Spleen (tissue), 11 donors: ENCODE measurements at regions not wholly inside any gene's neighbourhood (a gene's known extent, or its start where the extent isn't known, plus 50 kb on each side); places are given as distances from the start of the nearest gene placed in this dataset.
A peak's percentile ranks its signal among the peaks of the same experiment; 100 is the strongest.

Experiments
- DNase-seq: peaks from one replicate; pipeline ENCODE4 v3.0.0-alpha.2; 2020
- H3K27ac ChIP-seq, 8 donors: fragments of 200-600 bp; sonication (generic) in 7 of 8; 1 replicate in 4 of 8; 2 replicates in 4 of 8; pipeline versions ENCODE4 v1.5.0 to v1.8.0; 2016 to 2021; ENCODE audit warnings: inconsistent platforms in 4 of 8, mild to moderate bottlenecking in 4 of 8, moderate library complexity in 1 of 8
- H3K27me3 ChIP-seq, 7 donors: fragments of 200-600 bp; sonication (generic) in 6 of 7; replicated peaks in 1 of 7; 1 replicate in 4 of 7; 2 replicates in 3 of 7; pipeline versions ENCODE4 v1.5.0 to v1.8.0; 2016 to 2021; ENCODE audit warnings: inconsistent platforms in 3 of 7, mild to moderate bottlenecking in 1 of 7
- H3K36me3 ChIP-seq, 6 donors: fragments of 200-600 bp; sonication (generic) in 5 of 6; 1 replicate in 4 of 6; 2 replicates in 2 of 6; pipeline versions ENCODE4 v1.5.0 to v1.8.0; 2016 to 2021; ENCODE audit warnings: inconsistent platforms in 2 of 6
- H3K4me1 ChIP-seq, 6 donors: fragments of 200-600 bp; sonication (generic) in 5 of 6; 1 replicate in 3 of 6; 2 replicates in 3 of 6; pipeline versions ENCODE4 v1.5.0 to v1.8.0; 2016 to 2021; ENCODE audit warnings: inconsistent platforms in 3 of 6
- H3K4me3 ChIP-seq, 8 donors: fragments of 200-600 bp; sonication (generic) in 7 of 8; 1 replicate in 4 of 8; 2 replicates in 4 of 8; pipeline versions ENCODE4 v1.5.0 to v1.8.0; 2016 to 2021; ENCODE audit warnings: inconsistent platforms in 4 of 8, mild to moderate bottlenecking in 4 of 8, moderate library complexity in 2 of 8
- H3K9me3 ChIP-seq, 8 donors: fragments of 200-600 bp; sonication (generic) in 7 of 8; 1 replicate in 4 of 8; 2 replicates in 4 of 8; pipeline versions ENCODE4 v1.5.0 to v1.8.0; 2016 to 2021; ENCODE audit warnings: inconsistent platforms in 4 of 8
- CTCF ChIP-seq, 11 experiments: fragments of 200-600 bp in 7 of 11; fragments of 450-650 bp in 4 of 11; sonication (generic) in 4 of 11; IDR thresholded peaks in 8 of 11; conservative IDR thresholded peaks in 3 of 11; 1 replicate in 7 of 11; 2 replicates in 4 of 11; pipeline versions ENCODE4 v1.4.0 to v1.8.0; 2016 to 2021; ENCODE audit warnings: antibody characterized with exemption in 11 of 11, inconsistent platforms in 4 of 11, mild to moderate bottlenecking in 1 of 11
- POLR2A ChIP-seq, 3 donors: fragments of 450-650 bp; IDR thresholded peaks; one replicate each; pipeline ENCODE4 v1.5.1; 2017; ENCODE audit warnings: antibody characterized with exemption in 3 of 3, mild to moderate bottlenecking in 1 of 3
- POLR2AphosphoS5 ChIP-seq, 3 donors: sonication (generic); formaldehyde crosslinking; IDR thresholded peaks; one replicate each; pipeline ENCODE4 v1.5.1; 2017; ENCODE audit warnings: antibody characterized with exemption in 3 of 3
- WGBS, 5 donors: extraction: QIAGEN DNeasy Blood & Tissue Kit in 3 of 5; methylation state at CpG; one replicate each; pipeline versions ENCODE4 v1.1.5 to v1.1.7; 2013 to 2018; 5-methylcytosine and 5-hydroxymethylcytosine counted together
- intact Hi-C: fragments of 100-400 bp; cut with DNase I; formaldehyde crosslinking; loops from one replicate; pipeline ENCODE4 v1.15.0; 2023; ENCODE audit warnings: low total_unique reads
- donor health status: healthy with polysubstance abuse.
- donor health status: DM: no; HTN: no; CAD: no; lungs with moderate emphysema.
- donor health status: DM: no; HTN: no; CAD: no.
- donor health status: Bipolar disorder and iron deficiency.
- donor health status: healthy.
- donor health status: DM: no; HTN: no; CAD: no.
- donor health status: DM: yes; HTN: yes; CAD: no.

DNA sequence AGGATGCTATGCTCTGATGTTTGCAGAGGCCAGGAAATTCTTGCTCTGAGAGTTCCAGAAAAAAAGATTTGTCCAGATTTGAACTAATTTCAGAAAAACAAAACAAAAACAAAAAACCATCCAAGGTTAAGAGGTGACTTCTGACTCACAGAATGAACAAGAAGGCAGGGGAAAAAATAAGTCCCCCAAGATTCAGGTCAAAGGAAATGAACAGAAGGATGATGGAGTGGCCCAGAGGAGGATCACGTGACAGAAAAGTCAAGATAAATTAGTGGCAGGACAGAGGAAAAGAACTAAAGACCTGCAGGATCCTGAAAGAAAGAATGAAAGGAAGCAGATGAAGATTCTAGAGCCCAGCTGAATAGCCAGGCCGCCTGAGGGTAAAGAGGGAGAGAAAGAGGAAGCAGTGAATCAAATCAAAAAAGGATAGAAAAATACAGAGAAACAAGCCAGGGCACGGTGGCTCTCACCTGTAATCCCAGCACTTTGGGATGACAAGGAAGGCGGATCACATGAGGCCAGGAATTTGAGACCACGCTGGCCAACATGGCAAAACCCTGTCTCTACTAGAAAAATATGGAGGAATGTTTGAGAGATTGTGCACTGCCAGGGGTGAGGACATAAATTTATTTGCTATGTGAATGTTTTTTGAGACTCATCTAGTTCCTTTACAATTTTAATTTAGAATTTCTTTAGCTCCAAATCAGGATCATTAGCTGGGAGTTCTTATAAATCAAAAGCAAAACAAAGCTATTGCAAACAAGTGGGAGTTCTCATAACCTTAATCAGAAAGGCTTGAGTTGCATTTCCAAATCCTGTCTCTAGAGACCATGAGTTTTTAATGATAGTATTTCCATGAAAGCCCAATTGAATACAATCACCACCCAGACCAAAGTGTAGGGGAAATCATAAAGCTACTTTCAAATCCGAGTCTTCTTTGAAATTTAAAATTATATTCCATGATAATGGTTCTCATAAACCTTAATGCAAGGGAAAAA, 217.1 kb upstream of the PLEKHG7 start:
- TF ChIP-seq CTCF (IDR thresholded peaks at IDR 0.05 in 8 of 11, conservative IDR thresholded peaks at IDR 0.05 in 3 of 11) = no peak
- TF ChIP-seq POLR2AphosphoS5 (IDR thresholded peaks at IDR 0.05) = no peak
- 55 to 65% (median 57%) methylated on average over 6 of the region's 6 CpGs for WGBS, 5 donors
- Histone ChIP-seq H3K36me3 (peaks cover 0 to 18% (median 0%) of the 10 kb centered on the region in 6 donors), H3K4me1 (peaks cover 13 to 41% (median 25%) of the 10 kb centered on the region in 6 donors), H3K27me3 (no peaks in the 10 kb centered on the region), H3K4me3 (no peak overlapping the region), H3K27ac (peak overlapping the region in 7 of 8 donors; percentile 52 to 80 (median 63)), H3K9me3 (no peaks in the 10 kb centered on the region)
- DNase-seq = no peak
- intact Hi-C loops = no loop called here

DNA sequence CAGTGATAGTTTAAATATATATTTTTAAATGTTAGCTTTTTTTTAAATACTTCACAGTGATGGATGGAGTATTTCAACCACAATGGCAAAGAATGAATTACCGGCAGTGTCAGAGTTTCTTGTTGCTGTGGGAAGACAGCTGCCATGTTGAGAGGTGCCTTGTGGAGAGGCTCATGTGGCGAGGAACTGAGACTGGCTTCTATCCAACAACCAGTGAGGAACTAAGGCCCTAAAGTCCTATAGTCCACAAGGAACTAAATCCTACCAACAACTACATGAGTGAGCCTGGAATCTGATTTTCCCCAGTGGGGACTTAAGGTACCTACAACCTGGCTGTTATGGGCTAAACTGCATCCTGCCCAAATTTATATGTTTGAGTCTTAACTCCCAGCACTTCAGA, 220.2 kb upstream of the PLEKHG7 start:
- TF ChIP-seq POLR2AphosphoS5 (IDR thresholded peaks at IDR 0.05) = no peak
- TF ChIP-seq POLR2A (IDR thresholded peaks at IDR 0.05) = no peak
- no peak for TF ChIP-seq CTCF (IDR thresholded peaks at IDR 0.05 in 8 of 11, conservative IDR thresholded peaks at IDR 0.05 in 3 of 11)
- intact Hi-C loops = no loop called here
- 85 to 90% (median 87%) methylated on average over 2 of the region's 2 CpGs for WGBS, 5 donors
- no peaks in the 10 kb centered on the region for H3K27me3 ChIP-seq
- H3K9me3 ChIP-seq = no peaks in the 10 kb centered on the region
- peaks cover 0 to 18% (median 0%) of the 10 kb centered on the region in 6 donors for H3K36me3 ChIP-seq
- no peak overlapping the region for H3K4me3 ChIP-seq
- DNase-seq = no peak
- H3K4me1 ChIP-seq = peaks cover 13 to 44% (median 28%) of the 10 kb centered on the region in 6 donors
- peak overlapping the region in 1 of 8 donors; percentile 23 for H3K27ac ChIP-seq

DNA sequence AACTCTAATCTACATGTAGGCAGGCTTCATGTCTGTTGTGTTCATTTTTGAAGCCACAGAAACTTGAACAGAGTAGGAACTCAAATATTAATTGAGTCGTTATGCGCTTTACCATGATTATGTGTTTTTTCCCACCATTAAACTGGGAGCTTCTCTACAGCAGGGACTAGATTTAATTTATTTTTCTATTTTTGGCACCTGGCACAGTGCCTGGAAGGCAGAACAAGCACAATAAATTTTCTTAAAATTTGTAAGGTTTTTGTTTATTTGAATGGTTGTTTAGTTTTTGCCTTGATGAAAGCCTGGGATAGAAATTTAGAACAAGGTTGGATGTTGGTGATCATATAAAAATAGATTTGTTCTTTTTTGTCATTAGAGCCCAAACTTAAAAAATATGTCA, 221.7 kb upstream of the PLEKHG7 start:
- Histone ChIP-seq H3K4me3 (no peak overlapping the region), H3K4me1 (peaks cover 10 to 34% (median 21%) of the 10 kb centered on the region in 6 donors), H3K9me3 (peaks cover 0 to 4% (median 0%) of the 10 kb centered on the region in 8 donors), H3K27ac (no peak overlapping the region), H3K27me3 (no peaks in the 10 kb centered on the region), H3K36me3 (peaks cover 0 to 18% (median 0%) of the 10 kb centered on the region in 6 donors)
- 91 to 99% (median 93%) methylated on average over 2 of the region's 2 CpGs for WGBS, 5 donors
- no peak for DNase-seq
- TF ChIP-seq POLR2AphosphoS5 (IDR thresholded peaks at IDR 0.05) (no peak), CTCF (IDR thresholded peaks at IDR 0.05 in 8 of 11, conservative IDR thresholded peaks at IDR 0.05 in 3 of 11) (no peak), POLR2A (IDR thresholded peaks at IDR 0.05) (no peak)
- intact Hi-C loops = no loop called here

DNA sequence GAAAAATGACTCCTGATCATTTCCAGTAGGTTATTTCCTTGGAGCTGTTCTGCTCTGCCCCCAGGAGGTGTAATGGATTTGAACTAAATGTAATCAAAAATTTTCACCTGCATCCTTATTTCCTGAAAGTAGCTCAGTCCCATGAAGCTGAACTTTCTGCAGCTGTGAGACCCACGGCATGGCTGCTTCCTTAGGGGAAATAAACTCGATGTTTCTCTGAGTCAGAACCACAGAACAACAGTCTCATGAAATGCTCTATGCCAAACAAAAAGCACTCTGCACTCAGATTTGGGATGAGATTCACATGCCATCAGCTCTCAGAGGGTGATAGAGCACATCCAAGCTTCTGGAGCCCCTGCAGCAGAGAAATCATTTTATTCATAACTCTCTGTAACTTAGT, 224.1 kb upstream of the PLEKHG7 start:
- Histone ChIP-seq H3K4me1 (peaks cover 0 to 24% (median 7%) of the 10 kb centered on the region in 6 donors), H3K27ac (peak overlapping the region in 2 of 8 donors; percentile 22 to 63), H3K36me3 (peaks cover 0 to 18% (median 0%) of the 10 kb centered on the region in 6 donors), H3K9me3 (peaks cover 0 to 4% (median 0%) of the 10 kb centered on the region in 8 donors), H3K27me3 (no peaks in the 10 kb centered on the region), H3K4me3 (no peak overlapping the region)
- no peak for TF ChIP-seq POLR2AphosphoS5 (IDR thresholded peaks at IDR 0.05)
- DNase-seq = no peak
- intact Hi-C loops = no loop called here
- 17 to 36% (median 23%) methylated on average over 2 of the region's 2 CpGs for WGBS, 5 donors
